Kidney (tissue), 13 donors: ENCODE measurements at regions not wholly inside any gene's neighbourhood (a gene's known extent, or its start where the extent isn't known, plus 50 kb on each side); places are given as distances from the start of the nearest gene placed in this dataset.

ENCODE experiments used
- DNase-seq, 5 donors: peaks; one replicate each; pipeline ENCODE4 v3.0.0-alpha.2; 2013 to 2020
- FAIRE-seq: peaks from 2 replicates; lab custom pipeline; 2012; peaks lifted over from hg19 to GRCh38; lab: Jason Lieb, UNC
- H3K27ac ChIP-seq, 2 donors: one replicate each; pipeline ENCODE4 v1.7.0; 2013; ENCODE audit warnings: low read depth in 2 of 2, low read length in 2 of 2, inconsistent platforms in 1 of 2
- H3K27me3 ChIP-seq: one replicate; pipeline ENCODE4 v1.7.1; 2013; ENCODE audit warnings: low read length, inconsistent platforms; ENCODE audit not compliant: control insufficient read depth, insufficient read depth
- H3K36me3 ChIP-seq, 3 donors: one replicate each; pipeline versions ENCODE4 v1.7.0 to v1.7.1; 2013; ENCODE audit warnings: low read length in 3 of 3, control low read depth in 1 of 3, inconsistent platforms in 1 of 3; ENCODE audit not compliant: insufficient read depth in 3 of 3, control insufficient read depth in 2 of 3
- H3K4me1 ChIP-seq, 3 donors: one replicate each; pipeline versions ENCODE4 v1.7.0 to v1.7.1; 2013; ENCODE audit warnings: low read length in 3 of 3, inconsistent platforms in 1 of 3, low read depth in 1 of 3; ENCODE audit not compliant: control insufficient read depth in 2 of 3, insufficient read depth in 2 of 3
- H3K4me3 ChIP-seq, 3 donors: one replicate each; pipeline versions ENCODE4 v1.7.0 to v1.8.1; 2013; ENCODE audit warnings: low read length in 3 of 3, control low read depth in 1 of 3, inconsistent platforms in 1 of 3
- H3K9ac ChIP-seq, 3 donors: one replicate each; pipeline versions ENCODE4 v1.7.0 to v1.7.1; 2013; ENCODE audit warnings: low read length in 3 of 3, control low read depth in 1 of 3, inconsistent platforms in 1 of 3
- H3K9me3 ChIP-seq, 3 donors: one replicate each; pipeline versions ENCODE4 v1.7.0 to v1.7.1; 2013; ENCODE audit warnings: low read length in 3 of 3, control low read depth in 1 of 3, inconsistent platforms in 1 of 3; ENCODE audit not compliant: control insufficient read depth in 2 of 3, insufficient read depth in 1 of 3
- CTCF ChIP-seq: IDR thresholded peaks from 3 replicates; pipeline ENCODE4 v1.5.1; 2012; ENCODE audit warnings: mild to moderate bottlenecking, moderate library complexity, borderline replicate concordance; ENCODE audit not compliant: insufficient read depth; ENCODE audit errors: extremely low read depth
- intact Hi-C: fragments of 100-400 bp; cut with DNase I; formaldehyde crosslinking; loops from one replicate; pipeline ENCODE4 v1.11.1; 2022
- donor health status: control.
- donor health status: control.
- donor health status: control.
- donor health status: control.
- donor health status: control.
- donor health status: DM: yes; HTN: yes; CAD: no.
- donor health status: Normal renal cell carcinoma (clear cell type).

- intact Hi-C loops, result no loop called here
- H3K4me1 ChIP-seq, result no peaks in the 10 kb centered on the region
- H3K36me3 ChIP-seq, result no peaks in the 10 kb centered on the region
- no peak for TF ChIP-seq CTCF
- no peak overlapping the region for H3K9ac ChIP-seq
- FAIRE-seq (no peak), DNase-seq (no peak)
- H3K9me3 ChIP-seq, result no peaks in the 10 kb centered on the region
- H3K4me3 ChIP-seq, result no peak overlapping the region
- no peaks in the 10 kb centered on the region for H3K27me3 ChIP-seq
- no peak overlapping the region for H3K27ac ChIP-seq
Observed at GRCh38 chr1:219741011-219741970, 128.4 kb upstream of the ZC3H11B start.

- Histone ChIP-seq H3K9me3 (no peaks in the 10 kb centered on the region), H3K27me3 (no peaks in the 10 kb centered on the region), H3K9ac (no peak overlapping the region), H3K36me3 (no peaks in the 10 kb centered on the region), H3K4me3 (no peak overlapping the region), H3K4me1 (no peaks in the 10 kb centered on the region), H3K27ac (no peak overlapping the region)
- FAIRE-seq, result no peak
- intact Hi-C loops, result no loop called here
- TF ChIP-seq CTCF, result no peak
- DNase-seq, result no peak
Observed at GRCh38 chr1:219733511-219734174, 120.7 kb upstream of the ZC3H11B start.

- intact Hi-C loops, result no loop called here
- H3K27ac ChIP-seq, result no peak overlapping the region
- FAIRE-seq, result no peak
- no peak for DNase-seq
- H3K9ac ChIP-seq, result no peak overlapping the region
- H3K4me3 ChIP-seq, result no peak overlapping the region
- no peaks in the 10 kb centered on the region for H3K36me3 ChIP-seq
- no peaks in the 10 kb centered on the region for H3K9me3 ChIP-seq
- no peaks in the 10 kb centered on the region for H3K27me3 ChIP-seq
- no peak for TF ChIP-seq CTCF
- H3K4me1 ChIP-seq, result no peaks in the 10 kb centered on the region
Observed at GRCh38 chr1:219732814-219733491, 120.0 kb upstream of the ZC3H11B start.
